Central memory CD4-positive, alpha-beta T cell (primary cell): ENCODE measurements at regions not wholly inside any gene's neighbourhood (a gene's known extent, or its start where the extent isn't known, plus 50 kb on each side); places are given as distances from the start of the nearest gene placed in this dataset.

Source experiments
- DNase-seq: peaks from one replicate; pipeline ENCODE4 v3.0.0; 2022

GRCh38 chr1:209425959-209426358, 157.6 kb upstream of the CAMK1G start:
- no peak for DNase-seq

DNA sequence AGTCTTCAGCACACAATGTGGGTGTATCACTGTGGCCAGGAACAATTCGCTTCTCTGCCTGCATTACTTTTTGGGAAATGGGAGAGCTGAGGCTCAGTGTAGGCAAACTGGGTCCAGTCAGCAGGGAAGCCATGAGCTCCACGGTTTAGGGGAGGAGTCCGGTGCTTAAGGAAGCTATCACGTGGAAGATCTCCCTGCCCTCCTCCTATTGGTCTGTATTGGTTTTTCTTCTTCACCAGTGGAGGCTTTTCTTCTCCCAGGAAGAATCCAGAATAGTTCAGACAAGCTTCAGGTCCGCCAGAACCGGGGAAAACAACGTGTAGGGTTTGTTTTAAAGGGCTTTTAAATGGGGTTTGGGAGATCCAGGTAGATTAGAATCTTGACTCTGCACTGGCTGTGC, 156.2 kb upstream of the CAMK1G start:
- no peak for DNase-seq

DNA sequence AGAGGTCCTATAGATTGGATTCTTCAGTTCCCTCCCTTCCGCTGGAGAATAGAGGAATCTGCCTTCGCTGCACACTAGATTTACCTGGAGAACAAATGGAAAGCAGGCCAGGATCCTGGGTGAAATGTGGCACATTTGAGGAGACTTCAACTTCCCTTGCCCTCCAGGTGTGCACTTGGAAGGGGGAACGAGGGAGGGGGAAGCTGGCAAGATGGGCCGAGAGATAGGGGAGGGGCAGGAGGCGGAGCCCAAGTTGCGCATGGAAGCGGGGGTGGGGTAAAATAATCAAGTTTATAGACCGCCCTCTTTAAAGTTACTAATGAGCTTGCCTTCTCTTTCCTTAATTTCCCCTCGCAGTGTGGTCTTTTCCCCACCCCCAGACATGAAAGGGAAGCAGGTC, 155.7 kb upstream of the CAMK1G start:
- no peak for DNase-seq

GRCh38 chr1:209428241-209428921, 155.1 kb upstream of the CAMK1G start:
- DNase-seq = no peak

DNA sequence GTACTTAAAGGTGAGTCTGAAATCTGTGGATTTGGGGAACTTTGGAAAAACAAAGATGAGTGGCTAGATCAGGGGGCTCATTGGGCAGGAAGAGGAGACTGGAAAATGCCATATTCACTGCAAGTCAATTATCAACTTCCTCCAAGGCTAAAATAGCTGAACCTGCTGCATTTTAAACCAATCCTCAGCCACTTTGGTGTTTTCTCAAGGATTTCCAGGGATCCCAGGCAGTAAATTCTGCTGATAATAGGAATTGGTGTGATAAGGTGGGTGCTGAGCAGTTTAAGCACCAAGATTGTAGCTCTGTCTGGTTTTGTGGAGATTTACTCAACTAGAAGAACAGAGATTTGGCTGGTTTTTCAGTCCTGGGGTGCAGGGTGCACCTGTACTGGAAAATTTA, 153.9 kb upstream of the CAMK1G start:
- no peak for DNase-seq

DNA sequence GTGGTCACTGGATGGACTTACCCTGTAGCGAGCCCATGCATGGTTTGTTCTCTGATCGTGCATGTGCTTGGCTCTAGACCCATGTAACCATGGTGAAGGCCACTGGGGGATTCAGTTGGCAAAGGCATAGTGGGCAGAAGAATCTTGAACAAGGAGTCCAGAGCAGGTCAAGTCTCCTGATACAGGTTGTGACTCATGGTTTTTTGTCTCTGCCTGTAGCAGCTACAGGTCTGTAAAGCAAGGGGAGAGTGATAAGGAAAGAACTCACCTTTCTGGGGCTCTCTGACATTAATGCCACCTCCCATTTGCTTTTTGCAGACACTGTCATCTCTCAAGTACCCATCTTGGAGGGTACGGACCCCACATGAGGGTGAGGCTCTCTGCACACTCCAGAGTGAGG, 153.4 kb upstream of the CAMK1G start:
- DNase-seq = no peak

DNA sequence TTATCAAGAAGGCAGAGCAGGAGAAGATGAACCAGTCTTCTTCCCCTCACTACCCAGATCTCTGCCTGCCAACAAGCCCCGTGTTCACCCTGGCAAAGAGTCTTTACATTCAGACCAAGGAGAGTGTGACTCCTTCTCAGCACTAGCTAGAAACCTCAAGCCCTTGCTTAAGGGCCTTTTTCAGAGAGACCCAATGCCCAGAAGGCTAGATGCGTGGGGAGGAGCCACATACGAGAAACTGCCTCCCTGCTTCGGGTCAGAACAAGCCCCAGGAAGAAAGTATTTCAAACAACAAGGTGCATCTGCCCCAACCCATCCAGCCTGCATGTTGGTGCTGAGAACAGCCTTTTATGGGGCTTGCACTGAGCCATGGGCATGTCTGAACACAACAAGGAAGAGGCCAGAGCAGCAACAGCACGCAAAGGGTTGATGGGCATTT, 152.7 kb upstream of the CAMK1G start:
- DNase-seq = no peak

GRCh38 chr1:209431402-209431801, 152.1 kb upstream of the CAMK1G start:
- DNase-seq = no peak

GRCh38 chr1:209431813-209432442, 151.6 kb upstream of the CAMK1G start:
- DNase-seq = no peak

DNA sequence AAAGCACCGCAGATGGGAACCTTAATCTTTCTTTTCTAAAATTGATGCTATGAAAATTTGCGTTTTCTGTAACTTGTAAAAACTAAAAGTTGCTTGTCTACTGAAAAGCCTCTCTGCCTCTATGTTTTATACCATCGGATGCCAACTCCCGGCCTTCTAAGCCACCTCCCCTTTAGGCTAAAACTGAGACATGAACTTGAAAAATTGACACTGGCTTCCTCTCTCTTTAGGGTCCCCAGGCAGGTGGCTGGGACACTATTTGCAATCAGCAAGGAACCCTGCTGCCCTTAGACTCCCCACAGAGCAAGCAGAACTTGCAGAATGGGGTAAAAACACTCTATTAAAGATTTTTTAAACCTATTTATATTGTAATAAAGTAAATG, 151.1 kb upstream of the CAMK1G start:
- DNase-seq = no peak

- no peak for DNase-seq
Observed at GRCh38 chr1:209433649-209434031, 149.9 kb upstream of the CAMK1G start.

GRCh38 chr1:209434066-209434465, 149.4 kb upstream of the CAMK1G start:
- no peak for DNase-seq

- DNase-seq = no peak
Observed at GRCh38 chr1:209434631-209435217, 148.8 kb upstream of the CAMK1G start.

- DNase-seq = no peak
Observed at GRCh38 chr1:209435654-209436566, 147.6 kb upstream of the CAMK1G start.

DNA sequence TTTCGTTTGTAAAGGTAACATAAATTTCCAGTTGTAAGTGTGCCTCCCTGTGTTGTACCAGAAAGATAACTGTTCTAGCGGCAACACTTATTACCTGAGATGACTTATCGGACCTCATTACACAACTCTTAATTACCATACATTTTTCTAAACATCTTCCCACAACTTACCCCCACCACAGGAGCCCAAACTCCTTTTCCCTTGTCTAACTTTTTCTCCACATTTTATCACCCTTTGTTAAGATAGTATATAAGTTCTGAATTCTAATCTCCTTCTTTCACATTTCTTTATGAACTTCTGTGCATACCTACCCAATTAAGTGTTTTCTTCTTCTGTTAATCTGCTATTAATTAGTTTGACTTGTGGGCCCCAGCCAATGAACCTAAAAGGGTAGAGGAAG, 143.7 kb upstream of the CAMK1G start:
- DNase-seq = no peak

GRCh38 chr1:209443361-209443931, 140.1 kb upstream of the CAMK1G start:
- no peak for DNase-seq

GRCh38 chr1:209443975-209444651, 139.4 kb upstream of the CAMK1G start:
- DNase-seq = no peak

- no peak for DNase-seq
Observed at GRCh38 chr1:209444961-209445360, 138.6 kb upstream of the CAMK1G start.

DNA sequence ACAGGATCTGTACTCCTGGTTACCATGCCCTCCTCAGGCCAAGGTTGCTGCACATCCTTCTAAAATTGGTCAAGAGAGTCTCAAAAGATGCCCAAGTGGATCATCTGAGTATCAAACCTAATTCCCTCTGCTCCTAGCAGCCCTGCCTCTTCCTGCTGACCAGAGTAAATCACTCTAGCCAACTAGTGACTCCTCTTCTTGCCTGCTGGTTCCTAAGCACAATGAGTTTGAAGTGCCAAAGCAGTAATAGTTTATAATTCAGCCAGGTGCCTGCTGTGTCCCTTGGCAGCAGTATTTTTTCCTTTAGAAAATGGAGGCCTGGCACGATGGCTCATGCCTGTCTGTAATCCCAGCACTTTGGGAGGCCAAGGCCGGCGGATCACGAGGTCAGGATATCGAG, 137.9 kb upstream of the CAMK1G start:
- DNase-seq = no peak

DNA sequence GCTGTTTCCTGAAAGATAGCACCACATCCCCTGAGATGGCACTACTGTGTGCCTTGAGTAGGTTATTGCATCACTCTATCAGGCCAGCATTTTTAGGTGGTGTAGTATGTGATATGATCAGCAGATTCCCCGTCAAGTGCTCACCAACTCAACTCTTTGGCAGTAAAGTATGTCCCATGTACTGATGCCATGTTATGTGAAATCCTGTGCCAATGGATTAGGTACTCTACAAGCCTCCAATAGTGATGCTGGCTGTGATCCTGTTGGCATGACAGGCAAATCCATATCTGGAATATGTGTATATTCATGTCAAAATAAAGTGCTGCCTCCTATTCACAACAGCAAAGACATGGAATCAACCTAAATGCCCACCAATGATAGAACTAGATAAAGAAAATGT, 137.2 kb upstream of the CAMK1G start:
- DNase-seq = no peak

DNA sequence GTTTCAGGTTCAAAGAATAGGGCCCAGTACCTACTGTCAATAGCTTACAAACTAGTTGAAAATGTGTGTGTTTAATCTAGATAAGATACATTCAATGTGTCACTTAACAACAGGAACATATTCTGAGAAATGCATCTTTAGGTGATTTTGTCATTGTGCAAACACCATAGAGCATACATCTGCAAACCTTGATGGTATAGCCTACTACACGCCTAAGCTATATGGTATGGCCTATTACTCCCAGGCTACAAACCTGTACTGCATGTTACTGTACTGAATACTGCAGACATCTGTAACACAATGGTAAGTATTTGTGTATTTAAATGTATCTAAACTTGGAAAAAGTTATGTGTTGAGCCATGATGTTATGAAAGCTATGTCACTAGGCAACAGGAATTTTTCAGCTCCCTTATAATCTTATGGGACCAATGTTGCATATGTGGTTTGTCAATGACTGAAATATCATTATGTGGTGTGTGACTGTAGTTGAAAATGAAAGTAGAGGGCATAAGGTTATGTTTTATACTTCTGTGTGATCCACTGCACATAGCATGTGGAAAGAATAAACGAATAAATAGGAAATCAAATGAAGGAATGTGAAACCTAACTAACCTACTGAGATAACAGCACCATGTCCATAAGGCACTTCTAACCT, 129.0 kb upstream of the CAMK1G start:
- DNase-seq = no peak

DNA sequence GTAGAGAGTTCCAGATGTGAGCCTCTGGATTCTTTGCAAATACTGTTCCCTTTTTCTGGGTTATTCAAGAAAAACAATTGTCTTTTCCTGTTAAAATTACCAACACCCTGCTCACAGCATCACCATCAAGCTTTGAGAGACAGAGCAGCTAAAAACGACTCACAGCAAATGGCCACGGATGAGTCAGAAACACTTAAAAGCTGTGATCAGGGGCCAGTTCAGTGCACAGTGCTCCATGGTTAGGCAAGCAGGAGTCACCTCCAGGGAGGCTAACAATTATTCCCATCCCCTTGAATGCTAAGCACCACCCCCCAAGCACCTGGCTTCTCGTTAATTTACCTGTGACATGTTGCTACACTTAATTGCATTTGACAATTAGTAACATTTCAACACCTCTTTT, 128.4 kb upstream of the CAMK1G start:
- no peak for DNase-seq
